ENCODE measurements at regions not wholly inside any gene's neighbourhood (a gene's known extent, or its start where the extent isn't known, plus 50 kb on each side); places are given as distances from the start of the nearest gene placed in this dataset.

GRCh38 chr2:212923393-212923792, 228.0 kb downstream of the IKZF2 start:
- TF ChIP-seq, protein P1, sequence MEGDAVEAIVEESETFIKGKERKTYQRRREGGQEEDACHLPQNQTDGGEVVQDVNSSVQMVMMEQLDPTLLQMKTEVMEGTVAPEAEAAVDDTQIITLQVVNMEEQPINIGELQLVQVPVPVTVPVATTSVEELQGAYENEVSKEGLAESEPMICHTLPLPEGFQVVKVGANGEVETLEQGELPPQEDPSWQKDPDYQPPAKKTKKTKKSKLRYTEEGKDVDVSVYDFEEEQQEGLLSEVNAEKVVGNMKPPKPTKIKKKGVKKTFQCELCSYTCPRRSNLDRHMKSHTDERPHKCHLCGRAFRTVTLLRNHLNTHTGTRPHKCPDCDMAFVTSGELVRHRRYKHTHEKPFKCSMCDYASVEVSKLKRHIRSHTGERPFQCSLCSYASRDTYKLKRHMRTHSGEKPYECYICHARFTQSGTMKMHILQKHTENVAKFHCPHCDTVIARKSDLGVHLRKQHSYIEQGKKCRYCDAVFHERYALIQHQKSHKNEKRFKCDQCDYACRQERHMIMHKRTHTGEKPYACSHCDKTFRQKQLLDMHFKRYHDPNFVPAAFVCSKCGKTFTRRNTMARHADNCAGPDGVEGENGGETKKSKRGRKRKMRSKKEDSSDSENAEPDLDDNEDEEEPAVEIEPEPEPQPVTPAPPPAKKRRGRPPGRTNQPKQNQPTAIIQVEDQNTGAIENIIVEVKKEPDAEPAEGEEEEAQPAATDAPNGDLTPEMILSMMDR (IDR thresholded peaks at IDR 0.05) = no peak
- TF ChIP-seq POLR2AphosphoS5 (IDR thresholded peaks at IDR 0.05) (no peak), POLR2A (IDR thresholded peaks at IDR 0.05; ENCODE audit: low read depth) (no peak), EP300 (IDR thresholded peaks at IDR 0.05) (no peak)
